Fibroblast of skin of left quadriceps (primary cell): ENCODE measurements at regions not wholly inside any gene's neighbourhood (a gene's known extent, or its start where the extent isn't known, plus 50 kb on each side); places are given as distances from the start of the nearest gene placed in this dataset.
"Not testable (repeated sequence)": the region's sequence is repeated elsewhere in the genome, so short reads cannot be mapped to it uniquely, and the experiment has no call there.

Experiments
- DNase-seq, 2 experiments: peaks; one replicate each; pipeline ENCODE4 v3.0.0-alpha.2; 2013; ENCODE audit warnings: low read depth in 2 of 2

- not testable (repeated sequence) for DNase-seq
Observed at GRCh38 chr6:114805426-114805825, 462.6 kb upstream of the HS3ST5 start.

DNA sequence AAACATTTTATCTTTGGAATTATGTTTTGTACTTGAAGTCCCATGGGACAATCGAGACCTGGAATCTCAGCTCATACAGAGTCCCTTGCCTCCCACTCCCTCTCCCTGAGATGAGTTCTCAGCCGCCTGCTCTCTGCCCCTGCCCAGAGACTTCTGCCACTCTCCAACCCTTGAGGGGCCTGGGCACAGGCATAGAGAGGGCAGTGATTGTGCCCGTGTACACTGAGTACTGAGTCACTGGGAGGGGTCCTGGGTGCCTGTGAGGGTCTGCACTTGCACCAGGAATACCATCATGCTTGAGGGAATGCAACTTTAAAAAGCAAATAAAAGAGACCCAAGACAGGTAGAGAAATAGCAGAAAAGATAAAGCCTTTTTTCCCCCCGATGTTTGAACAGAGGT, 453.8 kb upstream of the HS3ST5 start:
- DNase-seq: no peak

- no peak for DNase-seq
Observed at GRCh38 chr6:114793428-114793827, 450.6 kb upstream of the HS3ST5 start.

DNA sequence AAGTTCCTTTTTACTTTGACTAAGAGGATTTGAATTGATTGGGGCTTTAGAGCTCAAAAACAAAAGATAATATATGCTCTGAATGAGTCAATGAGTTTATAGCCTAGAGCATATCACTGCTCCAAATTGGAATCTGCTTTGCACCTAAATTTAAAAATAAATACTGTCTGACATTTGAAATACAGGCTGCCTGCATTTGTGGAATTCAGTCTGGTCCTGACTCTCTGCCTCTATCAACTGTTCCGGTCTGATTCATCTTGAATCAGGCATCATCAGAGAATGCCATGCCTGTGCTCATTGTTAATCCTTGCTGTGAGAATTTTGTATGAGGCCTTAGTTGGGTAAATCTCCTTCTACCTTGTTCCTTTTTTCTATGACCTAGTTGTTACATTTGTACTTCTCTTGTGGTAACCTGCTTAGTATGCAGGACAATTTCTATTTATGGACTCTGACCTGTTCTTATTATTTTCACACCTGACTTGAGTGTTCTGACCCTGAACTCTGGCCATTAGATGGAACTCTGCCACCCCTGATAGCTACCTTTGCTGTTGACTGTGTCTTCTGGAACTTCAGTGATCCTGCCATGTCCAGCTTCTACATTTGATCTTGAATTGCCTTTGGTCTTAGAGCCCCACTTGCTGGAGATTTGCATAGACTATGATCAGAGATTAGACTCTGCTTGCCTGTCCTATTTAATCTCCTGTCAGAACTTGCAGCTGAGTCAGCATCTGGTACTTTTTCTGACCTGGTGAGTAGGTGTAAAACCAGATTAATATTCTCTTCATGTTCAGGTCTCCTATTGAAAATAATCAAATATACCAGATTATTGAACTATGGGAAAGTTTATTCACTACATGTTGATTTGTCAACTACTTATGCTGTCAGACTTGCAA, 442.7 kb upstream of the HS3ST5 start:
- no peak for DNase-seq

GRCh38 chr6:114783783-114784182, 441.0 kb upstream of the HS3ST5 start:
- DNase-seq: no peak

DNA sequence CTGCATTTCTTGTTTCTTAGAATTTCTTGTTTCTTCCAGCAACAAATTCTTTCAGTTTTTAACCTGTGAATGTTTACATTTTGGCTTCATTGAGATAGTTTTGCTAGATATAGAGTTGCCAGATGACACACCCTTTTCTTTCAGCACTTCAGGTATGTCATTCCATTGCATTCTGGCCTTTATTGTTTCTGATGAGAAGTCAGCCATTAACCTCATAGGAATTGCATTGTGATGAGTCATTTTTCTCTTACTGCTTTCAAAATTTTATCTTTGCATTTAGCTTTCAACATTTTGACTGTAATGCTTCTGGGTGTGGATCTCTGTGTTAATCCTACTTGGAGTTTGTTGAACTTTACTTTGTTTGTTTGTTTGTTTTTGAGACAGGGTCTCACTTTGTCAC, 440.3 kb upstream of the HS3ST5 start:
- no peak for DNase-seq

DNA sequence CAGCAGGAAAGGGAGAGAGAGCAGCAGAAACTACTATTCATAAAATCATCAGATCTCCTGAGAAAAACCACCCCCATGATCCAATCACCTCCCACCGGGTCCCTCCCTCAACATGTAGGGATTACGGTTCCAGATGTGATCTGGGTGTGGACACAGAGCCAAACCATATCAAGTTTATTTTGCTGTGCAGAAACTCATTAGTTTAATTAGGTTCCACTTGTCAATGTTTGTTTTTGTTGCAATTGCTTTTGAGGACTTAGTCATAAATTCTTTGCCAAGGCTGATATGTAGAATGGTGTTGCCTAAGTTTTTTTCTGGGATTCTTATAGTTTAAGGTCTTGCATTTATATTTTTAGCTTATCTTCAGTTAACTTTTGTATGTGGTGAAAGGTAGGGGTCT, 422.0 kb upstream of the HS3ST5 start:
- no peak for DNase-seq

DNA sequence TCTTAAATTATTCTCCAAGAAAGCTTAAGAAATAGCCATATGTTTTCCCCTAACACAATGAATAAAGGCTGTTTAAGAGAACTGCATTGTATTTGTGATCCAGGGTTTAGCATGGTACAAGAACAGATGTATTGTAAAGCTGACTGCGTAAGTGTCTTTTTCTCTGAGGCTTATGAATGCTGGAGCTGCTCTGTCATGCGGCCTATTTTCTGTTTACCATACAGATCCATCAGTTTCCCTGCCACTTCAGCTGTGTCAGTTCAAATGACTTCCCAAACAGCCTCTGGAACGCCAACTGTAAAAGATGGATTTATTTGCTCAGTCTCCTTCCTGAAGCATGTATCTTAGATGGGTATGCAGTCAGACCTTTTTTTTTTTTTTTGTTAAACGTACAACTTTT, 419.3 kb upstream of the HS3ST5 start:
- no peak for DNase-seq

- peak; percentile 20 for DNase-seq
Observed at GRCh38 chr6:114747995-114748625, 405.3 kb upstream of the HS3ST5 start.

- DNase-seq: no peak
Observed at GRCh38 chr6:114740547-114740946, 397.7 kb upstream of the HS3ST5 start.

DNA sequence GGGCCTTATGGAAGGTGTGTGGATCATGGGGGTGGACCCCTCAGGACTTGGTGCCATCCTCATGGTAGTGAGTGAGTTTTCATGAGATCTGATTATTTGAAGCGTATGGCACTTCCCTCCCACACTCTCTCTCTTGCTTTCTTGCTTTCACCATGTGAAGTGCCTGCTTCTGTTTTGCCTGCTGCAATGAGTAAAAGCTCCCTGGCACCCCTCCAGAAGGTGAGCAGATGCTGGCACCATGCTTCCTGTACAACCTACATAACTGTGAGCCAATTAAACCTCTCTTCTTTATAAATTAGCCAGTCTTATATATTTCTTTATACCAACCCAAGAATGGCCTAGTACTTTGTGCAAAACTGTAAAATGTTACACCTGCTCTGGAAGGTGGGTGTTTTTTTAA, 396.8 kb upstream of the HS3ST5 start:
- DNase-seq: no peak

GRCh38 chr6:114735025-114735735, 392.4 kb upstream of the HS3ST5 start:
- DNase-seq: peak; percentile 20 to 26

- DNase-seq: no peak
Observed at GRCh38 chr6:114733596-114733995, 390.8 kb upstream of the HS3ST5 start.

- no peak for DNase-seq
Observed at GRCh38 chr6:114718716-114719270, 376.0 kb upstream of the HS3ST5 start.

DNA sequence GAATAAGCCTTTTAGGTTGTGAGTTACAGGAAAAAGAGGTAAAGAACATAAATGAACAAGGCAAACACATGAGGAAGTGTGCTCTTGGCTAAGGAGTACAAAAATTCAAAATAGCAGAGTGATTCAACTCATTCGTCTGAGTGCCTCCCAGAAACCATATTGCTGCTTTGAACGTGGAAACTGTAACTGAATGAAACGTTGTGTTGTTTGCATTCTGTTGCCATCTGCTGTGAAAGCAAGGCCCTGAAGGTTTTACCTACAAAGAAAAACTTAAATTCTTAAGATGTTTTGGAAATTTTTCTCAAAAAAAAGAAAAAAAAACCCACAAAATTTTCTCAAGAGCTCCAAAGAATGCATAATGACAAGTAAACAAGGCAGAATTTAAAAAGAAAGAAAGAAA, 375.4 kb upstream of the HS3ST5 start:
- no peak for DNase-seq

- no peak for DNase-seq
Observed at GRCh38 chr6:114714836-114715507, 372.1 kb upstream of the HS3ST5 start.

- DNase-seq: no peak
Observed at GRCh38 chr6:114713690-114714089, 370.9 kb upstream of the HS3ST5 start.

- no peak for DNase-seq
Observed at GRCh38 chr6:114712129-114712662, 369.4 kb upstream of the HS3ST5 start.

- DNase-seq: no peak
Observed at GRCh38 chr6:114707081-114707620, 364.3 kb upstream of the HS3ST5 start.

DNA sequence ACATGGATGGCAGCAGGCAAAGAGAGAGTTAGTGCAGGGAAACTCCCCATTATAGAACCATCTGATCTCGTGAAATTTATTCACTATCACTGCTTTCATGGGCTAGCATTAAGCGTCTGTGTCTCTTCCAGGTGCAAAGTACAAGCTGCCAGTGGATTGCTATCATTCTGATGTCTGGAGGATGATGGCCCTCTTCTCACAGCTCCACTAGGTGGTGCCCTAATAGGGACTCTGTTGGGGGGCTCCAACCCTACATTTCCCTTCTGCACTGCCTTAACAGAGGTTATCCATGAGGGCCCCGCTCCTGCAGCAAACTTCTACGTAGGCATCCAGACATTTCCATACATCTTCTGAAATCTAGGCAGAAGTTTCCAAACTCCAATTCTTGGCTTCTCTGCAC, 347.8 kb upstream of the HS3ST5 start:
- no peak for DNase-seq

GRCh38 chr6:114659513-114659912, 316.7 kb upstream of the HS3ST5 start:
- DNase-seq: no peak
